Neuronal stem cell (in vitro differentiated cells): ENCODE measurements at regions not wholly inside any gene's neighbourhood (a gene's known extent, or its start where the extent isn't known, plus 50 kb on each side); places are given as distances from the start of the nearest gene placed in this dataset.

ENCODE experiments used
- DNase-seq: peaks from one replicate; pipeline ENCODE4 v3.0.0-alpha.2; 2013; ENCODE audit warnings: low spot score
- H2AFZ ChIP-seq: one replicate; pipeline ENCODE4 v1.6.1; 2013; ENCODE audit warnings: mild to moderate bottlenecking, low read length, inconsistent platforms
- H2AK5ac ChIP-seq: 2 replicates; pipeline ENCODE4 v1.6.1; 2013; ENCODE audit warnings: low read depth, mild to moderate bottlenecking, inconsistent platforms, low read length, moderate library complexity, mixed read lengths
- H2BK120ac ChIP-seq: 2 replicates; pipeline ENCODE4 v1.6.1; 2013; ENCODE audit warnings: low read depth, mild to moderate bottlenecking, inconsistent platforms, low read length, moderate library complexity, mixed read lengths
- H2BK12ac ChIP-seq: one replicate; pipeline ENCODE4 v1.6.1; 2013; ENCODE audit warnings: low read length, inconsistent platforms
- H2BK15ac ChIP-seq: 2 replicates; pipeline ENCODE4 v1.6.1; 2013; ENCODE audit warnings: mild to moderate bottlenecking, low read length, inconsistent platforms, mixed read lengths
- H2BK5ac ChIP-seq: one replicate; pipeline ENCODE4 v1.6.1; 2013; ENCODE audit warnings: inconsistent platforms, mild to moderate bottlenecking, low read length, moderate library complexity
- H3K14ac ChIP-seq: one replicate; pipeline ENCODE4 v1.6.1; 2013; ENCODE audit warnings: low read length, inconsistent platforms
- H3K18ac ChIP-seq: 2 replicates; pipeline ENCODE4 v1.6.1; 2013; ENCODE audit warnings: low read length, inconsistent platforms
- H3K23ac ChIP-seq: 2 replicates; pipeline ENCODE4 v1.6.1; 2013; ENCODE audit warnings: low read depth, mild to moderate bottlenecking, mixed read lengths, low read length, inconsistent platforms; ENCODE audit not compliant: poor library complexity
- H3K27ac ChIP-seq: replicated peaks from 3 replicates; pipeline ENCODE4 v1.5.1; 2013; ENCODE audit warnings: low read length, inconsistent platforms
- H3K27me3 ChIP-seq, 3 experiments: 2 replicates each; pipeline ENCODE4 v1.6.1; 2013; ENCODE audit warnings: low read length in 3 of 3, mild to moderate bottlenecking in 2 of 3, inconsistent platforms in 1 of 3, low read depth in 1 of 3, mixed read lengths in 1 of 3, moderate library complexity in 1 of 3; ENCODE audit not compliant: control insufficient read depth in 3 of 3, insufficient read depth in 3 of 3
- H3K36me3 ChIP-seq, 2 donors: replicated peaks in 1 of 2; 2 replicates each; pipeline ENCODE4 v1.6.1; 2013; ENCODE audit warnings: low read length in 2 of 2; ENCODE audit not compliant: control insufficient read depth in 2 of 2, insufficient read depth in 2 of 2
- H3K4ac ChIP-seq: 2 replicates; pipeline ENCODE4 v1.6.1; 2013; ENCODE audit warnings: inconsistent platforms, mild to moderate bottlenecking, low read length, moderate library complexity
- H3K4me1 ChIP-seq, 2 donors: 1 replicate in 1 of 2; 2 replicates in 1 of 2; pipeline ENCODE4 v1.6.1; 2013; ENCODE audit warnings: low read length in 2 of 2, low read depth in 1 of 2; ENCODE audit not compliant: control insufficient read depth in 2 of 2, insufficient read depth in 1 of 2
- H3K4me2 ChIP-seq: one replicate; pipeline ENCODE4 v1.6.1; 2013; ENCODE audit warnings: mild to moderate bottlenecking, low read length, inconsistent platforms; ENCODE audit not compliant: insufficient read depth, poor library complexity, severe bottlenecking
- H3K4me3 ChIP-seq, 2 donors: 2 replicates each; pipeline ENCODE4 v1.5.1; 2013; ENCODE audit warnings: low read length in 2 of 2, mild to moderate bottlenecking in 2 of 2, inconsistent platforms in 1 of 2, moderate library complexity in 1 of 2
- H3K79me1 ChIP-seq: one replicate; pipeline ENCODE4 v1.6.1; 2013; ENCODE audit warnings: low read depth, mild to moderate bottlenecking, inconsistent platforms, low read length, moderate library complexity
- H3K9ac ChIP-seq: one replicate; pipeline ENCODE4 v1.6.1; 2013; ENCODE audit warnings: mild to moderate bottlenecking, low read depth, low read length, inconsistent platforms; ENCODE audit not compliant: poor library complexity
- H3K9me3 ChIP-seq, 2 donors: replicated peaks in 1 of 2; 2 replicates each; pipeline versions ENCODE3 to v1.6.1; 2013; ENCODE audit warnings: low read length in 2 of 2, mild to moderate bottlenecking in 2 of 2, inconsistent platforms in 1 of 2, low read depth in 1 of 2, mixed read lengths in 1 of 2, moderate library complexity in 1 of 2; ENCODE audit not compliant: control insufficient read depth in 2 of 2, insufficient read depth in 1 of 2
- H4K8ac ChIP-seq: one replicate; pipeline ENCODE4 v1.6.1; 2013; ENCODE audit warnings: low read depth, mild to moderate bottlenecking, inconsistent platforms, low read length, moderate library complexity
- H4K91ac ChIP-seq: one replicate; pipeline ENCODE4 v1.6.1; 2013; ENCODE audit warnings: low read length, low read depth, mild to moderate bottlenecking, inconsistent platforms; ENCODE audit not compliant: poor library complexity
- WGBS, 2 donors: extraction: QIAGEN DNeasy Blood & Tissue Kit; methylation state at CpG; one replicate each; pipeline ENCODE4 v1.1.7; 2013; ENCODE audit warnings: missing lambda C conversion rate in 2 of 2, mixed read lengths in 1 of 2; ENCODE audit not compliant: insufficient read length in 2 of 2, insufficient replicate concordance in 1 of 2; ENCODE audit errors: extremely low coverage in 2 of 2; 5-methylcytosine and 5-hydroxymethylcytosine counted together

DNA sequence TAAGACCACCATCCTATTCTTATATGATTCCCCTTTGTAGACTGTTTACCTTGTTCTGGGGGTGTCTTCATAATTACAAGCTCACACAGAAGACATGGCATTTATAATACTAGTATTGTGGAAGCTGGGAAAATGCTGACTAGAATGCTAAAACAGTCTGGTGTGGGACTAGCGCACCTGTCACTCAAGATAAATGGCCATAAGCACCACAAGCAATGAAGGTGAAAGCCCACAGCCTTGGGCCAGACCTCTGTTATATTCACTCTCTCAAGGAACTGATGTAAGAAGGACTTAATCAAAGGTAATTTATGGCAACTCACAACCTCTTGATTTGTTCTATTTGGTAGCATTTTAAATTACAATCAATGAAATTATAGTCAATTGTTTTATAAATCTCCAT, 721.5 kb downstream of the SEMA5A start:
- DNase-seq = no peak
- no CpG with 5 or more reads among the region's 1 CpG for WGBS, 2 donors
- Histone ChIP-seq H3K36me3 (no peaks in the 10 kb centered on the region), H3K4me2 (no peak overlapping the region), H3K27me3 (no peaks in the 10 kb centered on the region), H3K79me1 (no peaks in the 10 kb centered on the region), H3K27ac (no peak overlapping the region), H2BK12ac (no peak overlapping the region), H3K4me1 (peaks cover 3 to 12% of the 10 kb centered on the region in 2 donors), H3K9me3 (no peaks in the 10 kb centered on the region), H4K8ac (no peak overlapping the region), H3K23ac (no peak overlapping the region), H3K18ac (no peak overlapping the region), H4K91ac (no peak overlapping the region), H3K9ac (no peak overlapping the region), H3K4me3 (no peak overlapping the region), H2BK15ac (no peak overlapping the region), H2AFZ (no peak overlapping the region), H2AK5ac (no peak overlapping the region), H2BK5ac (no peak overlapping the region), H2BK120ac (no peak overlapping the region), H3K14ac (no peak overlapping the region), H3K4ac (no peak overlapping the region)

DNA sequence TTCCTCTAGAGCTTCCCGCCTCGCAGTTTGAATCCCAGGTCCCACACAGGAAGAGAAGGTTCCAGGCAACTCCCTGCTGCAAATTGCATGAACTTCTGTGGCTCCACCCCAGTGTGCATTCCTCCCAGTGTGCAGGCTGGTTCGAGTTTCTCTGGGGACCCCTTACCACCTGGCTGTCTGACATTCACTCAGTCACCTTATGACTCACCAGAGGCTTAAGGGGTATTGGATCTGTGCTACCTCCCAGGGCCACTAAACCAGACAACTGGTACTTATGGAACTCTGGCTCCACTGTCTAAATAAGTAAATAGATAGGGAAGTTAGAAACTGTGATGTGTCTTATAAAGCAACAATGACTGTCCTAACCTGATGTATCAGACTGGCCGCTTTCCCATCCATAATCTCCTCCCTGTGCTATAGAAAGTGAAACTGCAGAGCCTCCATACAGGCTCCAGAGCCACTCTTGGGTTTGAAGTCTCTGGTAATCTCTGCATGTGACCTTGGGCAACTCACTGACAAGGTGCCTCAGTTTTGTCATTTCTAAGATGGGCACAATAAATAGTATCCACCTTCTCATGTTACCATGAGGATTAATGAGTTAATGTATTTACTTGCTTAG, 720.6 kb downstream of the SEMA5A start:
- Histone ChIP-seq H3K4ac (no peak overlapping the region), H4K91ac (no peak overlapping the region), H2BK5ac (no peak overlapping the region), H3K79me1 (no peaks in the 10 kb centered on the region), H3K9me3 (no peaks in the 10 kb centered on the region), H3K14ac (no peak overlapping the region), H3K23ac (no peak overlapping the region), H3K27ac (no peak overlapping the region), H3K36me3 (no peaks in the 10 kb centered on the region), H3K27me3 (no peaks in the 10 kb centered on the region), H2BK120ac (no peak overlapping the region), H3K4me2 (no peak overlapping the region), H4K8ac (no peak overlapping the region), H3K9ac (no peak overlapping the region), H3K4me1 (peaks cover 3 to 14% of the 10 kb centered on the region in 2 donors), H2AK5ac (no peak overlapping the region), H3K4me3 (no peak overlapping the region), H2AFZ (no peak overlapping the region), H3K18ac (peak overlapping the region; percentile 3), H2BK12ac (no peak overlapping the region), H2BK15ac (no peak overlapping the region)
- WGBS, 2 donors = no CpG with 5 or more reads among the region's 4 CpGs
- DNase-seq = no peak

DNA sequence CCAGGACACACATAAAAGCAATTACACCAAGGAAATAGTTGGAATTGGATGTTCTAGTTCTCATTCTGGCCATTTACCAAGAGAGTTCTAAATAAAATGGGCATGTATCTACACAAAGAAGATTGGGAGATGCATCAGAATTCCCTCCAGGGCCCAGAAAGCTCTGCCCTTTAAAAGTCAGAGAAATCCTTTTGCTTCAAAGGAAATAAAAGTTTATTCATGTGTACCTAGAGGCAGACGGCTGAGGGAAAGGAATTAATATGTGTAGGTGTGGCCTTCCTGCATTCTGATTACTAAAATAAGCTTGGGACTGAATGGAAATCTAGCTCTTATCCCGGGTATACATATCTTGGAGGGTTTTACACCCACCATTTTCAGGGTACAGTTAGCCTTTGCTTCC, 719.4 kb downstream of the SEMA5A start:
- Histone ChIP-seq H3K14ac (no peak overlapping the region), H2AK5ac (no peak overlapping the region), H3K4me1 (peaks cover 3 to 14% of the 10 kb centered on the region in 2 donors), H3K9ac (no peak overlapping the region), H3K36me3 (no peaks in the 10 kb centered on the region), H3K27ac (no peak overlapping the region), H3K18ac (no peak overlapping the region), H2AFZ (no peak overlapping the region), H4K8ac (no peak overlapping the region), H3K23ac (no peak overlapping the region), H4K91ac (no peak overlapping the region), H3K4me2 (no peak overlapping the region), H3K27me3 (no peaks in the 10 kb centered on the region), H2BK5ac (no peak overlapping the region), H3K4me3 (no peak overlapping the region), H3K79me1 (no peaks in the 10 kb centered on the region), H3K4ac (no peak overlapping the region), H2BK120ac (no peak overlapping the region), H2BK15ac (no peak overlapping the region), H2BK12ac (no peak overlapping the region), H3K9me3 (no peaks in the 10 kb centered on the region)
- WGBS, 2 donors = no CpG with 5 or more reads among the region's 2 CpGs
- no peak for DNase-seq

DNA sequence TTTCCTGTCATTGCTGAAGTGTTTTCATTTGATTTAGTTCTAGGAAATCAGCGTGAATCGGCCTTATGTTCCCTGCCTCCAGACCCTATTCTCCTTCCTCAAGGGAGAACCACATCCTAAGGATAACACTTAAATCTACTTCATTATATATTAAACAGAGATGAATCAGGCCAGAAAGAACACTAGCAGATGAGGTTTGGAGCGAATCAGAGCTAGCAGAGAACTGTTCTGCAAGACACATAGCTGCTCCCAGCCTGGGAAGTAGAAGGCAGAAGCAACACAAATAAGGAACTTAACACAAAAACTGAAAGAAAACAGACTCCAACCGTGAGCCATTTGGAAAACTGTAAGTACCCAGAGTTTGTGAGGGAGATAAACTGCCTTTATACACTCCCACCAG, 718.2 kb downstream of the SEMA5A start:
- Histone ChIP-seq H2BK5ac (no peak overlapping the region), H3K4me2 (no peak overlapping the region), H2AK5ac (no peak overlapping the region), H3K9me3 (no peaks in the 10 kb centered on the region), H3K27ac (no peak overlapping the region), H3K18ac (no peak overlapping the region), H3K4ac (no peak overlapping the region), H2BK12ac (no peak overlapping the region), H3K9ac (no peak overlapping the region), H3K4me1 (peaks cover 3 to 14% of the 10 kb centered on the region in 2 donors), H3K23ac (no peak overlapping the region), H3K79me1 (no peaks in the 10 kb centered on the region), H2BK120ac (peak overlapping the region; percentile 30), H2AFZ (no peak overlapping the region), H3K14ac (no peak overlapping the region), H4K91ac (no peak overlapping the region), H4K8ac (no peak overlapping the region), H2BK15ac (no peak overlapping the region), H3K36me3 (no peaks in the 10 kb centered on the region), H3K27me3 (no peaks in the 10 kb centered on the region), H3K4me3 (no peak overlapping the region)
- WGBS, 2 donors = no CpG with 5 or more reads among the region's 4 CpGs
- no peak for DNase-seq
